Loucy (cell line): ENCODE measurements at regions not wholly inside any gene's neighbourhood (a gene's known extent, or its start where the extent isn't known, plus 50 kb on each side); places are given as distances from the start of the nearest gene placed in this dataset.
"Not testable (repeated sequence)": the region's sequence is repeated elsewhere in the genome, so short reads cannot be mapped to it uniquely, and the experiment has no call there.

ENCODE experiments used
- H2AFZ ChIP-seq: fragments of 200-600 bp; sonication (generic); 2 replicates; pipeline ENCODE4 v1.6.0; 2016; ENCODE audit warnings: antibody characterized with exemption, mild to moderate bottlenecking, low read length, moderate library complexity
- H3F3A ChIP-seq: fragments of 200-600 bp; 2 replicates; pipeline ENCODE4 v1.6.0; 2016; ENCODE audit warnings: antibody characterized with exemption, low read depth, mild to moderate bottlenecking
- H3K27me3 ChIP-seq: fragments of 200-600 bp; sonication (generic); 2 replicates; pipeline ENCODE4 v1.6.1; 2014; ENCODE audit warnings: low read length, mild to moderate bottlenecking; ENCODE audit not compliant: insufficient read depth, poor library complexity, severe bottlenecking
- H3K36me3 ChIP-seq: fragments of 200-600 bp; sonication (generic); 2 replicates; pipeline ENCODE4 v1.6.1; 2016; ENCODE audit warnings: low read length; ENCODE audit not compliant: insufficient read depth
- H3K4me1 ChIP-seq: fragments of 200-600 bp; sonication (generic); 2 replicates; pipeline ENCODE4 v1.5.1; 2014; ENCODE audit warnings: low read length, mild to moderate bottlenecking; ENCODE audit not compliant: insufficient read depth, poor library complexity, severe bottlenecking
- H3K4me2 ChIP-seq: fragments of 200-600 bp; sonication (generic); 2 replicates; pipeline ENCODE4 v1.6.0; 2014; ENCODE audit warnings: antibody characterized with exemption, low read length, low read depth, mild to moderate bottlenecking; ENCODE audit not compliant: poor library complexity, severe bottlenecking
- H3K4me3 ChIP-seq: fragments of 200-600 bp; sonication (generic); 2 replicates; pipeline ENCODE4 v1.5.1; 2014; ENCODE audit warnings: low read length, mild to moderate bottlenecking, mixed read lengths; ENCODE audit not compliant: poor library complexity, severe bottlenecking
- H3K79me2 ChIP-seq: fragments of 200-600 bp; sonication (generic); 2 replicates; pipeline ENCODE4 v1.6.1; 2014; ENCODE audit warnings: low read length; ENCODE audit not compliant: insufficient read depth
- H3K9ac ChIP-seq: fragments of 200-600 bp; sonication (generic); 2 replicates; pipeline ENCODE4 v1.6.0; 2014; ENCODE audit warnings: mild to moderate bottlenecking, low read depth, low read length, moderate library complexity; ENCODE audit not compliant: poor library complexity, severe bottlenecking
- H3K9me2 ChIP-seq: fragments of 200-600 bp; sonication (generic); replicated peaks from 2 replicates; pipeline ENCODE4 v1.6.1; 2016; ENCODE audit warnings: low read depth, low read length, mixed read lengths
- H3K9me3 ChIP-seq: fragments of 200-600 bp; sonication (generic); 2 replicates; pipeline ENCODE4 v1.6.1; 2014; ENCODE audit warnings: mild to moderate bottlenecking, antibody characterized with exemption, low read length, low read depth; ENCODE audit not compliant: insufficient read depth
- H4K20me1 ChIP-seq: fragments of 200-600 bp; sonication (generic); 2 replicates; pipeline ENCODE4 v1.6.0; 2014; ENCODE audit warnings: antibody characterized with exemption, low read length, mild to moderate bottlenecking; ENCODE audit not compliant: insufficient read depth, poor library complexity, severe bottlenecking
- CTCF ChIP-seq: fragments of 200-600 bp; sonication (generic); conservative IDR thresholded peaks from 2 replicates; pipeline ENCODE4 v1.5.1; 2014; ENCODE audit warnings: mild to moderate bottlenecking, antibody characterized with exemption, low read length
- EZH2phosphoT487 ChIP-seq: fragments of 200-600 bp; IDR thresholded peaks from 2 replicates; pipeline ENCODE4 v1.6.1; 2018; ENCODE audit warnings: antibody characterized with exemption, mild to moderate bottlenecking, moderate library complexity, borderline replicate concordance

GRCh38 chr7:3158341-3158760, 114.7 kb upstream of the CARD11 start:
- Histone ChIP-seq H3K79me2 (no peaks in the 10 kb centered on the region), H3K4me3 (no peak overlapping the region), H2AFZ (no peak overlapping the region), H3K4me1 (peaks cover 10% of the 10 kb centered on the region), H3K4me2 (no peak overlapping the region), H3K27me3 (no peaks in the 10 kb centered on the region), H3K9me3 (no peaks in the 10 kb centered on the region), H3K36me3 (no peaks in the 10 kb centered on the region), H3K9me2 (no peaks in the 10 kb centered on the region), H4K20me1 (no peaks in the 10 kb centered on the region), H3F3A (no peaks in the 10 kb centered on the region), H3K9ac (no peak overlapping the region)
- TF ChIP-seq CTCF (no peak), EZH2phosphoT487 (no peak)

GRCh38 chr7:3159039-3159438, 115.4 kb upstream of the CARD11 start:
- peaks cover 6% of the 10 kb centered on the region for H3K4me1 ChIP-seq
- H3K9ac ChIP-seq: no peak overlapping the region
- no peaks in the 10 kb centered on the region for H3K36me3 ChIP-seq
- no peak overlapping the region for H3K4me3 ChIP-seq
- TF ChIP-seq CTCF (no peak), EZH2phosphoT487 (no peak)
- H3K9me3 ChIP-seq: no peaks in the 10 kb centered on the region
- H3K79me2 ChIP-seq: no peaks in the 10 kb centered on the region
- no peak overlapping the region for H3K4me2 ChIP-seq
- no peaks in the 10 kb centered on the region for H3K27me3 ChIP-seq
- H3K9me2 ChIP-seq: no peaks in the 10 kb centered on the region
- no peak overlapping the region for H2AFZ ChIP-seq
- no peaks in the 10 kb centered on the region for H3F3A ChIP-seq
- no peaks in the 10 kb centered on the region for H4K20me1 ChIP-seq

- no peaks in the 10 kb centered on the region for H3K36me3 ChIP-seq
- no peaks in the 10 kb centered on the region for H3K79me2 ChIP-seq
- peaks cover 3% of the 10 kb centered on the region for H3K4me1 ChIP-seq
- H2AFZ ChIP-seq: no peak overlapping the region
- H3K27me3 ChIP-seq: no peaks in the 10 kb centered on the region
- no peak overlapping the region for H3K4me3 ChIP-seq
- no peak overlapping the region for H3K4me2 ChIP-seq
- H3F3A ChIP-seq: no peaks in the 10 kb centered on the region
- H3K9ac ChIP-seq: no peak overlapping the region
- no peaks in the 10 kb centered on the region for H3K9me3 ChIP-seq
- H4K20me1 ChIP-seq: no peaks in the 10 kb centered on the region
- TF ChIP-seq CTCF (no peak), EZH2phosphoT487 (no peak)
- no peaks in the 10 kb centered on the region for H3K9me2 ChIP-seq
Observed at GRCh38 chr7:3159445-3159844, 115.8 kb upstream of the CARD11 start.

GRCh38 chr7:3159926-3160325, 116.3 kb upstream of the CARD11 start:
- not testable (repeated sequence) for H3K4me3 ChIP-seq, H2AFZ ChIP-seq, H3K4me1 ChIP-seq, H3K79me2 ChIP-seq, H3K36me3 ChIP-seq, H3K9me2 ChIP-seq, H3K9ac ChIP-seq, H3K27me3 ChIP-seq, H3F3A ChIP-seq, H4K20me1 ChIP-seq, H3K4me2 ChIP-seq, H3K9me3 ChIP-seq
